ENCODE measurements at regions not wholly inside any gene's neighbourhood (a gene's known extent, or its start where the extent isn't known, plus 50 kb on each side); places are given as distances from the start of the nearest gene placed in this dataset.

DNA sequence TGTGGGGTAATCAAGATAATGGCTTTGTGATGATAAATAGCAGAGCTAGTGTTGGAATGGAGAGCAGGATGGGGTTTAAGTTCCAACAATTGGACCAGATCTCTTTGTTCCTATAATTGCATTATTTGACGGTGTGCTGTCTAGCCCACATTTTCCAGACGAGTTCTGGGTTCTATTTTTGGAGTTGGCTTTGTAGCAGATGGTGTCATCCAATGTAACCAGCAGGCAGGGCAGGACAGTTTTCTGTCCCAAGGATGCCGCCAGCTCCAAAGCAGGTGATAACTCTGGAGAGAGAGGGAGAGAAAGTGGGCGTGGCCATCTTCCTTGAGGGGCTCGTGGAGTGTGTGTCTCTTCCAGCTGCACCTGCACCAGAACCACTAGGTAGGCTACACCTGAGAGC, 251.3 kb downstream of the KIF4B start:
- DNase-seq: no peak
- H3K4me3 Mint-ChIP-seq: no peak overlapping the region
- H3K27ac Mint-ChIP-seq: no peak overlapping the region
- H3K36me3 Mint-ChIP-seq (ENCODE audit: low read depth): no peaks in the 10 kb centered on the region
- H3K4me1 Mint-ChIP-seq: no peaks in the 10 kb centered on the region
- H3K27me3 Mint-ChIP-seq: no peaks in the 10 kb centered on the region
- intact Hi-C loops (cut with micrococcal nuclease): no loop called here
- H3K9me3 Mint-ChIP-seq: no peaks in the 10 kb centered on the region

DNA sequence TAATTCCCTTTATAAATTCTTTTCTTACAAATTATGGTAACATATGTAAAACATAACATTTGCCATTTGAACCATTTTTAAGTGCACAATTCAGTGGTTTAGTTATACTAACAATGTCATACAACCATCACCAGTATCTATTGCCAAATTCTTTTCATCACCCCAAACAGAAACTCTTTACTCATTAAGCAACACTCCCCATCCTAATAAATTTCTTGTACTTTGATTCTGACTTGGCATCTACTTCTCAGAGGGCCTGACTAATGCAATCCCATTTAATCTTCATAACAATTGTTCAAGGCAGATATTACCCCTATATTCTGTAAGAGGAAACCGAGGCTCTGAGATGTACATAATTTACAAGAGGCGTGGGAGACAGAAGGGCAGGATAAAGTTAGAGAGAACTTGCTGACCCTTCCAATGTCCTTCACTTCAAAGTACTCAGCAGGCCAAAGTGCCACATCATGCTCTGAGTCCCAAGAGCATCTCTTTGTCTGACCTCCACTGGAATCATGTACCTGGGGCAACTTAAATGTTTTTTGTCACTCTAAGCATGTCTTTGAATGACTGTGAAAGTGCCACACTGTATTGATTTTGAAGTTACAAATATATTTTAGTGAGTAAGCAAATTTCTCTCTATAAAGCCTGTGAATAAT, 255.3 kb downstream of the KIF4B start:
- no peaks in the 10 kb centered on the region for H3K36me3 Mint-ChIP-seq (ENCODE audit: low read depth)
- no peak overlapping the region for H3K4me3 Mint-ChIP-seq
- no peaks in the 10 kb centered on the region for H3K9me3 Mint-ChIP-seq
- no peak for DNase-seq
- H3K4me1 Mint-ChIP-seq: no peaks in the 10 kb centered on the region
- intact Hi-C loops (cut with micrococcal nuclease): no loop called here
- no peak overlapping the region for H3K27ac Mint-ChIP-seq
- H3K27me3 Mint-ChIP-seq: no peaks in the 10 kb centered on the region

DNA sequence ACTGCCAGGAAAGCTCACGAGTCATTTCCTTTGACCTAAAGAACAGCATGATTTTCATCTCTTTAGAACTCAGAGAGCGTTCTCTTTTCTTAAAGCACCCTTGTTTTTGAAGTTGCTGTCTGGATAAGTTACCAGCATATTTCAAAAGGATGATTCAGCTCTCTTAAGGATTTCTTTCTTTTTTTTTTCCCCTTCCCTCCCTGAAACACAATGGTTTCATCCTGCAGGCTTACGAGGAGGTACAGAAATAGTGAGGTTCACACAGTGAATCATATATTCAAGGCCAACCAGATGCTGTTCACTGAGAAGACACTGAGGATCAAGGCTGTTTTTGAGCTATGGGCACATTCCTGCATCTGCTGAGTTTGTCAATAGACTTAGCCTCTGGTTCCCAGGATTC, 257.2 kb downstream of the KIF4B start:
- intact Hi-C loops (cut with micrococcal nuclease): no loop called here
- no peak overlapping the region for H3K4me3 Mint-ChIP-seq
- H3K9me3 Mint-ChIP-seq: no peaks in the 10 kb centered on the region
- no peak for DNase-seq
- H3K36me3 Mint-ChIP-seq (ENCODE audit: low read depth): no peaks in the 10 kb centered on the region
- H3K27ac Mint-ChIP-seq: no peak overlapping the region
- no peaks in the 10 kb centered on the region for H3K27me3 Mint-ChIP-seq
- H3K4me1 Mint-ChIP-seq: no peaks in the 10 kb centered on the region

DNA sequence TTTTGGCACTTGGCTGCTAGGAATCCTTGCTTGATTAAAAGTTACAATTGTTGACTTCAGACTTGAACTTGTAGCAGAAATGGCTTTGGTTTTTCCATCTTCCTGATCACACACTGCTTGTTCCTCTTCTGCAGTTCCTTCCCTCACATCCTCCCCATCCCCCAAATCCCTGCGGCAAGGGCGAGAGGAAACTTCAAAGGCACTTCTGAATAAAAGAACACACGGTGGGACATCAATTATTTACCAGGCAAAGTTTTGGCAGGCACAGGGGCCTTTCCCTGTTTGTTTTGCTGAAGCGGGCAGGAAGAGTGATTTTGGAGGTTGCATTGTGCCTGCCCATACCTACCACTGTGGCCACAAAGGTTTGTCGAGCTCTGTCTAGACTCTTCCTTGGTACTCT, 260.9 kb downstream of the KIF4B start:
- no peak overlapping the region for H3K27ac Mint-ChIP-seq
- no peaks in the 10 kb centered on the region for H3K9me3 Mint-ChIP-seq
- no peak overlapping the region for H3K4me3 Mint-ChIP-seq

DNA sequence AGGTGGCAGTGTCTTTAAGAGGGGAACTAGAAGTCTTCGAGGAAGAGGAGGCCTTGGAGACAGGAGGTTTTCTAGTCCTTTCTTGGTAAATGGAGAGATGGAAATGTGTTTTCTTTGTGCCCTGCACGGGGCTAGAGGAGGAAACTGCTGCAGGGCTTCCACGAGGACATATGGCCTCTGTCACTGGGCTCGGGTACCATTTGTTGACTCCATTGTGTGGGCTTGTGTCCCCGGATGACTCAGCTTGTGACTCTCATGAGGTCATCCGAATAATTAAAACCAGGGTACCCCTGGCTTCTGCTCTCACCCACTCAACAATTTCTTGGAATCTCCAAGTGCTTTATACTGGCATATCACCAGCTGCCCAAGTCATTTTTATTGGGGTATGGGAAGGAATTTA, 261.7 kb downstream of the KIF4B start:
- H3K4me1 Mint-ChIP-seq: no peaks in the 10 kb centered on the region
- H3K4me3 Mint-ChIP-seq: no peak overlapping the region
- intact Hi-C loops (cut with micrococcal nuclease): no loop called here
- H3K27ac Mint-ChIP-seq: no peak overlapping the region
- no peaks in the 10 kb centered on the region for H3K9me3 Mint-ChIP-seq
- no peak for DNase-seq
- H3K27me3 Mint-ChIP-seq: peaks cover 2% of the 10 kb centered on the region
- H3K36me3 Mint-ChIP-seq (ENCODE audit: low read depth): no peaks in the 10 kb centered on the region

More for the DNA sequence above, 260.9 kb downstream of the KIF4B start:
- Mint-ChIP-seq H3K4me1 (no peaks in the 10 kb centered on the region), H3K36me3 (ENCODE audit: low read depth) (no peaks in the 10 kb centered on the region), H3K27me3 (no peaks in the 10 kb centered on the region)
- no peak for DNase-seq
- intact Hi-C loops (cut with micrococcal nuclease): no loop called here

DNA sequence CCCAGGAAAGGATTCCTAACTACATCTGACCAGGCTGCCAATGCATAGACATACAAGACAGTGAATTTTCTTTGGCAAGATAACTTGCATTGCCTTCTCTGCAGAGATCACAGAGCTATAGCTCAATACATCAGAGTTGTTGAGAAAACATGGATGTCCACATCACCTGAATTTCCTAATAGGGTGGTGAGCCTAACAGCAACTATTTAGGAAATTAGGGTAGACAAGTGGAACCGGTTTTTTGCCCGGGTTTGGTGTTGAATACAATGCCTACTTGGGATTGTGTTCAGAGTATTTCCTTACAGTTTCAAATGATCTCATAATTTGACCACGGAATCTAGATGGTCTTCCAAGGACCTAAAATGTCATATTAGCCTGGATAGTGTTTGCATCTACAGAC, 262.7 kb downstream of the KIF4B start:
- no peak for DNase-seq
- Mint-ChIP-seq H3K4me3 (no peak overlapping the region), H3K4me1 (no peaks in the 10 kb centered on the region), H3K9me3 (no peaks in the 10 kb centered on the region), H3K27ac (no peak overlapping the region), H3K36me3 (ENCODE audit: low read depth) (no peaks in the 10 kb centered on the region), H3K27me3 (peaks cover 2% of the 10 kb centered on the region)
- intact Hi-C loops (cut with micrococcal nuclease): no loop called here

DNA sequence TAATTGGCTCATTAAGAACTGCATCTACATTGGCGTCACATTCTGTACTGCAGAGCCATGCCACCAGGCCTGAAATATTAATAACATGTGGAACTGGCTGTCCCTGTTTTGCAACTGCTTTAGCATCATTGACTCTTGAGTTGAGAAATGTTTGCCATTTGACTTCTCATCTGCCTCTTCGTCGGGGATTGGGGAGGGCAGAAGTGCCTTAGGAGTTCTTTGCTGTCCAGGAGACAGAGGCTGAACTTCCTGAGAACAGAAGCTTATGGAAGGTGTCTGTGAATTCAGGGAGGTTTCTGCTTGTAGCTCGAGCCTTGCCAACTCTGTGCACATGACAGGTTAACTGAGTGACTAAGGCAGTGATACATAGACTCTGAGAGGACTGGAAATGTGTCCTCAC, 265.0 kb downstream of the KIF4B start:
- intact Hi-C loops (cut with micrococcal nuclease): no loop called here
- H3K9me3 Mint-ChIP-seq: no peaks in the 10 kb centered on the region
- no peaks in the 10 kb centered on the region for H3K4me1 Mint-ChIP-seq
- no peak overlapping the region for H3K27ac Mint-ChIP-seq
- DNase-seq: no peak
- H3K27me3 Mint-ChIP-seq: peaks cover 4% of the 10 kb centered on the region
- H3K36me3 Mint-ChIP-seq (ENCODE audit: low read depth): no peaks in the 10 kb centered on the region
- H3K4me3 Mint-ChIP-seq: no peak overlapping the region

DNA sequence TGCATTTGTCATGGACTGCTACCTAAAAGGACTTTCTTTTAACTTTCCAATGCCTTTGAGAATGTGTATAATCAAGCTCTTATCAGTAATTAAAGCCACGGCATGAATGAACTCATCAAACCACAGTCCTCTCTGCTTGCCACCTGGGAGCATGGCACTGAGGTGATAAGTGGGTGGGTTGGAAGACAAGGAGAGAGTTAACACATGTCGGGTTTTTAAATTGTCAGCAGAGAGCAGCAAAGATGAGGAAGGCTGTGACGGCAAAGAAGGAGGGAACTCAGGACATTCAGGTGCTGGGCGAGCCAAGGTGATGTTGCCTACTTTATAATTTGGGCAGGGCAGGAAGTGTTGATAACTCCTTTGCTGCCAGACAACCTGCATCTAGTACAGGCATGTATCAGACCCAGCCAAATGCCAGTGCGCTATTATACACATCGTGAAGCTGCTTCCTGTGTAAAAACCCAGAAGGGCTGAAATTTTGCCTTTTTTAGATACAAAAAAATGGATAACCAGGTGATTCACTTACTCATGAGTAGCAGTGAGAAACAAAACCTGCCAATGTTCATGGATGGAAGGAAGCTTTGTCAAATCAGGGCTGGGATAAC, 269.1 kb downstream of the KIF4B start:
- Mint-ChIP-seq H3K27me3 (peaks cover 4% of the 10 kb centered on the region), H3K36me3 (ENCODE audit: low read depth) (no peaks in the 10 kb centered on the region), H3K4me3 (no peak overlapping the region), H3K27ac (no peak overlapping the region), H3K4me1 (no peaks in the 10 kb centered on the region), H3K9me3 (no peaks in the 10 kb centered on the region)
- intact Hi-C loops (cut with micrococcal nuclease): no loop called here
- DNase-seq: no peak

DNA sequence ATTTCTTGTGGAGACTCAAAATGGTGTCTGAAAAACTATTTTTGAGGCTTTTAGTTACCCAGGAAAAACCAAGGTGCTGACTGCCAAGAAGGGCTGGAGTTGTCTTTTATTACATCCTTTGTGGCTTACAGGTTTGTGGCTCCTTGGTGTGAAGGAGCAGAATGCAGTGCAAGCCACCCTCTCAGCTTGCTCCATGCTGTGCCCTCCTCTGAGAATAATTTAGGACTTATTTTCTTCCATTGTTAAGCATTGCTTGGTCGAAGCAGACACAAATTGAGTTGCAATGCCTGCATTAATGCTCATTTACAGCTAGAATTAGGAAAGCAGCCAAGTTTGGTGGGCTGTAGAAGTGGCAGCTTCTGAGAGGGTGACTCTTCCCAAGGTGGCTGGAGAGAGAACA, 272.2 kb downstream of the KIF4B start:
- Mint-ChIP-seq H3K4me1 (no peaks in the 10 kb centered on the region), H3K27me3 (peaks cover 2% of the 10 kb centered on the region), H3K4me3 (no peak overlapping the region), H3K9me3 (peaks cover 4% of the 10 kb centered on the region), H3K27ac (no peak overlapping the region), H3K36me3 (ENCODE audit: low read depth) (no peaks in the 10 kb centered on the region)
- intact Hi-C loops (cut with micrococcal nuclease): no loop called here
- no peak for DNase-seq

DNA sequence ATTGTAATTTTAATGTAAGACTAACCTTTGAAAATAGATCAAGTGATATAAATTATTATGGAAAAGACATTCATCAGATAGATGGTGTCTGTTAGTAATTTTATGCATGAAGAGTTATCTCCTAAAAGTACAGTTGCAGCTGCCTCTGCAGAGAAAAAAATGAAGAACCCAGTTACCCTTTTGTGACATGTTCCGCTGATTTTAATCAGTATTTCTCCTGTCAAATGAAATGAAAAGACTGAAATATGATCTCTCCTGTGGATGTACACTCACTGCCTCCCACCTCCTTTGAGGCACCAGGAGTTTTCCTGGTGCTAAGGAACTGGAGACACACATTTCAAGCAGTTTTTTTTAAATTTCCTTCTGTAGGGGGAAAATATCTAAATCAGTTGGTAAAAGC, 277.4 kb downstream of the KIF4B start:
- Mint-ChIP-seq H3K9me3 (peaks cover 4% of the 10 kb centered on the region), H3K4me1 (no peaks in the 10 kb centered on the region), H3K27ac (no peak overlapping the region), H3K27me3 (no peaks in the 10 kb centered on the region), H3K36me3 (ENCODE audit: low read depth) (no peaks in the 10 kb centered on the region), H3K4me3 (no peak overlapping the region)
- DNase-seq: no peak
- intact Hi-C loops (cut with micrococcal nuclease): no loop called here

DNA sequence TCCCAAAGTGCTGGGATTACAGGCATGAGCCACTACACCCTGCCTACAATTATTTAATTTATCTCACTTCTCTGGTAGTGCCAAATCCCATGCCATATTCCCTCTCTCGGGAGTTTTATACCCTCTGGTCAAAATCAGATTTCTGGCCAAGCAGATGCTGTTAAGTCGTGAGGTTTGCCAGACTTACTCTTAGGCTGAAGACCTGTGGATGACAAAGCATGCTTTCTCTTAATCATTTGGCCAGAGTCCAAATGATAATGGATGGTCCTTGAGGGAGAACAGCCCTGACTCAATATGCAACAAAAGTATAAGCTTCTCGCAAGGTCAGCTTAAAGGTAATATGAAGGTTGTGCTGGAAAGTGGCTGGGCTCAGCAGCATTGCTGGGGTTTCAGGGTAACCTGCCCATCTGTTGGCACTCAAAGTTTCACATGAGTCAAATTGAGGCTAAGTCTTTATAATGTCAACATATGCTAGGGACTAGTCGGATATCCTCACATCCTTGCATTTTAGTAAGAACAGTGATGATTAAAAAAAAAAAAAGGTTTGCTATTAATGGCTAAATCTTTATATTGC, 280.1 kb downstream of the KIF4B start:
- no peak for DNase-seq
- Mint-ChIP-seq H3K4me3 (no peak overlapping the region), H3K27ac (no peak overlapping the region), H3K36me3 (ENCODE audit: low read depth) (no peaks in the 10 kb centered on the region), H3K9me3 (peaks cover 4% of the 10 kb centered on the region), H3K4me1 (no peaks in the 10 kb centered on the region), H3K27me3 (no peaks in the 10 kb centered on the region)
- intact Hi-C loops (cut with micrococcal nuclease): no loop called here

DNA sequence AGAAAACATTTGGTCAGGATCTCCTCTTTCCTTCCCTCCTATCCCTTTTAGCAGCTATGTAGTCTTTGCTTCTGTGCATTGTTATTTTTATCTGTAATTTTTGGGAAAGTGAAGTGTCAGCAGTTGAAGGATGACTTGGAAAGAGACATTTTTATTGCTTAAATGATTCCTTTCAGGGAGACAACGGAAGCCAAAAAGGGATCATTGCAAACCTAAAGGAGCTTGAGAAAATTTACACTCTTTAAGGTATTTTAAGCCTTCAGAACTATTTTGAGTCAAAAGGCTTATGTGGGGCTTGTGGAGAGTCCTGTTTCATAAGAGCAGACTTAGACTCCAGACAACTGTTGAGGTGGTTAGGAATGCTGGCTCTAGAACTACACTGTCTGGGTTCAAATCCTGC, 281.6 kb downstream of the KIF4B start:
- intact Hi-C loops (cut with micrococcal nuclease): no loop called here
- Mint-ChIP-seq H3K27me3 (no peaks in the 10 kb centered on the region), H3K27ac (no peak overlapping the region), H3K9me3 (no peaks in the 10 kb centered on the region), H3K4me1 (no peaks in the 10 kb centered on the region), H3K36me3 (ENCODE audit: low read depth) (no peaks in the 10 kb centered on the region), H3K4me3 (no peak overlapping the region)
- DNase-seq: no peak

DNA sequence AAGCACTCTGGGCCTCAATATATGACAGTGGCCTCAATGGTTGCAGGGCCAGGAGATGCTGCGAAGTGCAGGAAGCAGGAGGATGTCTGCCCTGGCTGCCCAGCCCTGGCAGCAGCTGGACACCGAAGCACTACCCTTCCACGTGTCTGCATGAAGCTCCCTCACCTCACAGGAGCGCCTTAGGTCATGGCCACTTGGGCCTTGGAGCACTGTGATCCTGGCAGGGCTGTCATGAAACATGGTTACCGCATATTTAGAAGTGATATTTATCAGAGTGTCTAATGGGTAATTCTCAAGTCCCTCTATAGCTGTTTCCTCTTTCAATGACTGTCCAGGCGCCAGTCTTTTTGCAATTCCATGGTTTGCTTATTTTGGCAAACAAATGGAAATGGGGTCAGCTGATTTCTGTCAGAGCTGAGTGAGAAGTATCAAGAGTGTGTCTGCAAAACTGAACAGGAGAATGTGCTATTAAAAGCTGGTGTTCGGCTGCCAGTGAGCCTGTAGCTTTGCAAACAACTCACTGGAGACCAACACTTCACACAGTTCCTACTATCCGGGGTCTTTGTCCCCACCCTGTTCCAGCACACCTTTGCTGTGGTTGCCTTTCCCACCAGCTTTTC, 285.9 kb downstream of the KIF4B start:
- Mint-ChIP-seq H3K9me3 (no peaks in the 10 kb centered on the region), H3K27ac (no peak overlapping the region), H3K27me3 (no peaks in the 10 kb centered on the region), H3K36me3 (ENCODE audit: low read depth) (no peaks in the 10 kb centered on the region), H3K4me1 (no peaks in the 10 kb centered on the region), H3K4me3 (no peak overlapping the region)
- intact Hi-C loops (cut with micrococcal nuclease): no loop called here
- no peak for DNase-seq

DNA sequence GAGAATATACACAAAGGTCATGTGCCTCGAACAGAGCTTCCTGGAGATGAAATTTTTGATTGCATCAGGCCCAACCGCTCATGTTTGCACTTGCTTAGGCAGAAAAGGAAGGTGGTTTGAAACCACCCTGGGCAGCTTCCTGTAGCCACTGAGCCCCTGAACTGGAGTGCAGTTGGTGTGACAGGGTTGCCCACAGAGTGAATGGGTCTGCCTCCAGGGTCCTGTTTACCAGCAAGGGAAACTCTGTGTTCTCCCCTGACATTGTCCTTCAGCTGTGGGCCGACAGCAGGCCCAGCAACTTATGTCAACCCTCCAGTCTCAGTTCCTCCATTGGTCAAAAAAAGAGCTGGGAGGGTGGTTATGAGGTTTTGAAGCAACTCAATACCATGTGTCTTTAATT, 289.6 kb downstream of the KIF4B start:
- intact Hi-C loops (cut with micrococcal nuclease): no loop called here
- no peaks in the 10 kb centered on the region for H3K27me3 Mint-ChIP-seq
- no peaks in the 10 kb centered on the region for H3K4me1 Mint-ChIP-seq
- no peak overlapping the region for H3K27ac Mint-ChIP-seq
- H3K9me3 Mint-ChIP-seq: no peaks in the 10 kb centered on the region
- H3K4me3 Mint-ChIP-seq: no peak overlapping the region
- no peaks in the 10 kb centered on the region for H3K36me3 Mint-ChIP-seq (ENCODE audit: low read depth)
- no peak for DNase-seq
